A549 (cell line): ENCODE measurements at regions not wholly inside any gene's neighbourhood (a gene's known extent, or its start where the extent isn't known, plus 50 kb on each side); places are given as distances from the start of the nearest gene placed in this dataset.

ENCODE experiments used
- ATAC-seq, 2 experiments: fragments of 200-7000 bp in 1 of 2; fragments of >200 bp in 1 of 2; cut with Nextera tagmentation in 1 of 2; cut with Tn5 transposase in 1 of 2; 3 replicates each; pipeline versions ENCODE4 v1.8.0 to v1.9.1; 2018 to 2020; ENCODE audit warnings: mild to moderate bottlenecking in 1 of 2, moderate library complexity in 1 of 2
- CTCF ChIA-PET: fragments of 300-600 bp; sonication (Branson Sonifier 250); formaldehyde crosslinking; extraction: SDS; loops from one replicate; lab custom pipeline; 2021; ENCODE audit warnings: antibody characterized with exemption, inconsistent platforms; lab: Yijun Ruan, JAX
- POLR2A ChIA-PET: fragments of 350-600 bp; formaldehyde crosslinking; extraction: SDS; loops from one replicate; lab custom pipeline; 2021; ENCODE audit warnings: antibody characterized with exemption, inconsistent platforms; lab: Yijun Ruan, JAX
- DNase-seq, 2 experiments: peaks; one replicate each; pipeline versions ENCODE4 v3.0.0 to v3.0.0-alpha.2; 2011 to 2016; ENCODE audit warnings: low read depth in 1 of 2, low spot score in 1 of 2
- FAIRE-seq: peaks from 2 replicates; lab custom pipeline; 2011; peaks lifted over from hg19 to GRCh38; lab: Jason Lieb, UNC
- H3K27ac ChIP-seq, 2 experiments: fragments of >200 bp; sonication (Bioruptor Twin); formaldehyde crosslinking; 3 replicates each; pipeline ENCODE4 v1.5.1; 2016 to 2017
- H3K4me1 ChIP-seq: fragments of >200 bp; sonication (Bioruptor Twin); formaldehyde crosslinking; 3 replicates; pipeline ENCODE4 v1.6.1; 2016
- H3K4me2 ChIP-seq: fragments of >200 bp; sonication (Bioruptor Twin); formaldehyde crosslinking; 3 replicates; pipeline ENCODE4 v1.6.1; 2016
- H3K4me3 ChIP-seq: fragments of >200 bp; sonication (Bioruptor Twin); formaldehyde crosslinking; 3 replicates; pipeline ENCODE4 v1.5.1; 2016
- H3K9me3 ChIP-seq: fragments of >200 bp; sonication (Bioruptor Twin); formaldehyde crosslinking; 3 replicates; pipeline ENCODE4 v1.6.1; 2016
- BHLHE40 ChIP-seq: IDR thresholded peaks from 2 replicates; pipeline ENCODE4 v1.6.1; 2012; ENCODE audit warnings: low read depth, low read length, inconsistent platforms
- CEBPB ChIP-seq, 2 experiments: fragments of >200 bp in 1 of 2; sonication (Bioruptor Twin) in 1 of 2; formaldehyde crosslinking in 1 of 2; IDR thresholded peaks; 2 replicates each; pipeline ENCODE4 v1.6.1; 2012 to 2016
- CHD4 ChIP-seq: fragments of 200-600 bp; sonication (generic); IDR thresholded peaks from 2 replicates; pipeline ENCODE4 v1.6.1; 2016; ENCODE audit warnings: antibody characterized with exemption, mild to moderate bottlenecking, borderline replicate concordance
- EHF ChIP-seq: fragments of 250-450 bp; sonication (Bioruptor Pico); IDR thresholded peaks from 2 replicates; pipeline ENCODE4 v1.5.0; 2020; ENCODE audit warnings: mild to moderate bottlenecking
- EHMT2 ChIP-seq: fragments of 200-600 bp; sonication (generic); IDR thresholded peaks from 2 replicates; pipeline ENCODE4 v1.6.1; 2016; ENCODE audit warnings: antibody characterized with exemption, low read depth, mild to moderate bottlenecking, moderate library complexity
- ESRRA ChIP-seq: fragments of 150-350 bp; IDR thresholded peaks from 2 replicates; pipeline ENCODE4 v1.6.1; 2014; ENCODE audit warnings: mild to moderate bottlenecking, low read length, borderline replicate concordance
- FOSB ChIP-seq: fragments of 250-450 bp; sonication (Bioruptor Pico); IDR thresholded peaks from 2 replicates; pipeline ENCODE4 v1.5.0; 2020; ENCODE audit warnings: mild to moderate bottlenecking, moderate library complexity
- FOXS1 ChIP-seq: fragments of 250-450 bp; sonication (Bioruptor Pico); IDR thresholded peaks from 2 replicates; pipeline ENCODE4 v1.5.0; 2020; ENCODE audit warnings: mild to moderate bottlenecking, moderate library complexity
- GATA3 ChIP-seq: IDR thresholded peaks from 2 replicates; pipeline ENCODE4 v1.6.1; 2012; ENCODE audit warnings: borderline replicate concordance
- HDAC2 ChIP-seq: fragments of 200-600 bp; sonication (generic); IDR thresholded peaks from 2 replicates; pipeline ENCODE4 v1.6.1; 2016
- HEYL ChIP-seq: fragments of 250-450 bp; sonication (Bioruptor Pico); IDR thresholded peaks from 2 replicates; pipeline ENCODE4 v1.8.0; 2021; ENCODE audit warnings: mild to moderate bottlenecking, moderate library complexity
- HMGXB4 ChIP-seq: fragments of 250-450 bp; sonication (Bioruptor Pico); IDR thresholded peaks from 2 replicates; pipeline ENCODE4 v1.5.0; 2021; ENCODE audit warnings: mild to moderate bottlenecking, moderate library complexity, borderline replicate concordance
- HOXA7 ChIP-seq: fragments of 250-450 bp; sonication (Bioruptor Pico); IDR thresholded peaks from 2 replicates; pipeline ENCODE4 v1.5.0; 2020; ENCODE audit warnings: mild to moderate bottlenecking, moderate library complexity
- HOXB5 ChIP-seq: fragments of 250-450 bp; sonication (Bioruptor Pico); IDR thresholded peaks from 2 replicates; pipeline ENCODE4 v1.5.0; 2020; ENCODE audit warnings: mild to moderate bottlenecking, moderate library complexity
- KDM1A ChIP-seq: fragments of 200-600 bp; sonication (generic); IDR thresholded peaks from 2 replicates; pipeline ENCODE4 v1.6.1; 2016; ENCODE audit warnings: low read depth, mild to moderate bottlenecking
- MAFK ChIP-seq: fragments of 450-650 bp; IDR thresholded peaks from 2 replicates; pipeline ENCODE4 v1.6.1; 2014; ENCODE audit not compliant: partially characterized antibody
- MAZ ChIP-seq: fragments of 150-350 bp; IDR thresholded peaks from 2 replicates; pipeline ENCODE4 v1.6.1; 2014; ENCODE audit warnings: antibody characterized with exemption, low read depth, low read length, borderline replicate concordance
- NFE2L2 ChIP-seq: fragments of 150-350 bp; conservative IDR thresholded peaks from 2 replicates; pipeline ENCODE4 v1.6.1; 2014; ENCODE audit warnings: low read length
- NPAS2 ChIP-seq: fragments of 250-450 bp; sonication (Bioruptor Pico); IDR thresholded peaks from 2 replicates; pipeline ENCODE4 v1.8.0; 2022; ENCODE audit warnings: mild to moderate bottlenecking, moderate library complexity, borderline replicate concordance
- POLR2AphosphoS2 ChIP-seq: conservative IDR thresholded peaks from 2 replicates; pipeline ENCODE4 v1.6.1; 2012; ENCODE audit warnings: low read length, improper control_type of control experiment, inconsistent platforms
- RAD21 ChIP-seq, 2 experiments: fragments of >200 bp in 1 of 2; sonication (Bioruptor Twin) in 1 of 2; formaldehyde crosslinking in 1 of 2; IDR thresholded peaks in 1 of 2; conservative IDR thresholded peaks in 1 of 2; 2 replicates in 1 of 2; 3 replicates in 1 of 2; pipeline ENCODE4 v1.6.1; 2012 to 2018; ENCODE audit warnings: inconsistent platforms in 1 of 2
- REST ChIP-seq: fragments of 200-600 bp; sonication (generic); IDR thresholded peaks from 2 replicates; pipeline ENCODE4 v1.6.1; 2016; ENCODE audit warnings: antibody characterized with exemption, mild to moderate bottlenecking, moderate library complexity
- RFX5 ChIP-seq: fragments of 450-650 bp; IDR thresholded peaks from 2 replicates; pipeline ENCODE4 v1.7.1; 2014; ENCODE audit warnings: antibody characterized with exemption, mild to moderate bottlenecking, moderate library complexity
- RNF2 ChIP-seq: fragments of 200-600 bp; sonication (generic); IDR thresholded peaks from 2 replicates; pipeline ENCODE4 v1.6.1; 2016; ENCODE audit warnings: low read depth, mild to moderate bottlenecking, antibody characterized with exemption, moderate library complexity, borderline replicate concordance
- SREBF2 ChIP-seq: fragments of 450-650 bp; IDR thresholded peaks from 2 replicates; pipeline ENCODE4 v1.6.1; 2014; ENCODE audit warnings: mild to moderate bottlenecking, moderate library complexity
- TFCP2L1 ChIP-seq: fragments of 250-450 bp; sonication (Bioruptor Pico); IDR thresholded peaks from 2 replicates; pipeline ENCODE4 v1.5.0; 2021; ENCODE audit warnings: mild to moderate bottlenecking
- ZC3H11A ChIP-seq: fragments of 450-650 bp; IDR thresholded peaks from 2 replicates; pipeline ENCODE4 v1.6.1; 2014; ENCODE audit warnings: antibody characterized with exemption, mild to moderate bottlenecking
- ZFP36 ChIP-seq: fragments of 450-650 bp; IDR thresholded peaks from 2 replicates; pipeline ENCODE4 v1.6.1; 2014; ENCODE audit warnings: borderline replicate concordance; ENCODE audit not compliant: partially characterized antibody
- WGBS: methylation state at CpG from one replicate; pipeline ENCODE4 v1.1.6; 2017; ENCODE audit errors: missing lambda C conversion rate; 5-methylcytosine and 5-hydroxymethylcytosine counted together
- TF ChIP-seq, protein P1 (sequence below): fragments of 250-450 bp; sonication (Bioruptor Pico); IDR thresholded peaks from 2 replicates; pipeline ENCODE4 v1.5.0; 2020; ENCODE audit warnings: low read depth, mild to moderate bottlenecking, moderate library complexity
- TF ChIP-seq, protein P2 (sequence below): IDR thresholded peaks from 2 replicates; pipeline ENCODE4 v1.6.1; 2012
- TF ChIP-seq, protein P3 (sequence below): fragments of 150-350 bp; IDR thresholded peaks from 2 replicates; pipeline ENCODE4 v1.6.1; 2014; ENCODE audit warnings: low read depth, mild to moderate bottlenecking, low read length

DNA sequence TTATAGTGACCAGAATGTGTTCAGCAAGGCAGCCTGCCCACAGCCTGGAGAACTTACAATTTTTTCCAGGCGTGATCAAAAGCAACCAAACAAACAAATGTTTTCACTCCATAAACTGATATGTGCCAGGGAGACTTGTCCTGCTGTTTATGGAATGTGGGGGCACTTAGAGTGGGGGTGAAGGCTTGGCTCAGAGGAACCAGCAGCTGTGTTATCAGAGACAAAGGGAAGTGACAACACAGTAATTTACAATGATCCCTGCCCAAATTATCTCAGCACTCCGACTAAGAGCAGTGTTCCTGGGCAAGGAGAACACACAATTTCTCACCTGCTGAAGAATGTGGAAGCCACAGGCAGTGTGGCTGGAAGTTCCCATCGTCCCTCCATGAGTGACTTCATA, 429.1 kb upstream of the IRX4 start:
- no peak overlapping the region for H3K4me3 ChIP-seq
- TF ChIP-seq GATA3 (no peak), RAD21 (conservative IDR thresholded peaks at IDR 0.05 in 1 of 2, IDR thresholded peaks at IDR 0.05 in 1 of 2) (no peak), HDAC2 (no peak), HOXA7 (no peak), FOXS1 (CRISPR knock-in tag) (no peak), CHD4 (no peak), POLR2AphosphoS2 (no peak), CEBPB (IDR thresholded peaks at IDR 0.05) (no peak), FOSB (CRISPR knock-in tag) (no peak), MAFK (no peak), ZC3H11A (no peak), RFX5 (no peak), MAZ (no peak), EHMT2 (no peak), REST (no peak), NPAS2 (CRISPR knock-in tag) (no peak), HMGXB4 (no peak), ZFP36 (no peak), HEYL (CRISPR knock-in tag) (no peak)
- TF ChIP-seq, protein P1, sequence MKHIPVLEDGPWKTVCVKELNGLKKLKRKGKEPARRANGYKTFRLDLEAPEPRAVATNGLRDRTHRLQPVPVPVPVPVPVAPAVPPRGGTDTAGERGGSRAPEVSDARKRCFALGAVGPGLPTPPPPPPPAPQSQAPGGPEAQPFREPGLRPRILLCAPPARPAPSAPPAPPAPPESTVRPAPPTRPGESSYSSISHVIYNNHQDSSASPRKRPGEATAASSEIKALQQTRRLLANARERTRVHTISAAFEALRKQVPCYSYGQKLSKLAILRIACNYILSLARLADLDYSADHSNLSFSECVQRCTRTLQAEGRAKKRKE (CRISPR knock-in tag): no peak
- TF ChIP-seq, all 56 proteins: peak for 0
- CTCF ChIA-PET: no interaction called here
- POLR2A ChIA-PET: no interaction called here
- H3K27ac ChIP-seq: no peak overlapping the region
- ATAC-seq: no peak
- no peak for FAIRE-seq
- DNase-seq: no peak
- no peak overlapping the region for H3K4me2 ChIP-seq
- no peaks in the 10 kb centered on the region for H3K9me3 ChIP-seq
- no peaks in the 10 kb centered on the region for H3K4me1 ChIP-seq
- WGBS: 2% methylated on average over 3 of the region's 3 CpGs

GRCh38 chr5:2310946-2311345, 428.2 kb upstream of the IRX4 start:
- POLR2A ChIA-PET: no interaction called here
- no peaks in the 10 kb centered on the region for H3K9me3 ChIP-seq
- FAIRE-seq: no peak
- TF ChIP-seq HMGXB4: no peak
- TF ChIP-seq BHLHE40: no peak
- TF ChIP-seq NFE2L2: no peak
- TF ChIP-seq RAD21 (conservative IDR thresholded peaks at IDR 0.05 in 1 of 2, IDR thresholded peaks at IDR 0.05 in 1 of 2): no peak
- TF ChIP-seq, protein P2, sequence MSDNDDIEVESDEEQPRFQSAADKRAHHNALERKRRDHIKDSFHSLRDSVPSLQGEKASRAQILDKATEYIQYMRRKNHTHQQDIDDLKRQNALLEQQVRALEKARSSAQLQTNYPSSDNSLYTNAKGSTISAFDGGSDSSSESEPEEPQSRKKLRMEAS: no peak
- TF ChIP-seq, protein P3, sequence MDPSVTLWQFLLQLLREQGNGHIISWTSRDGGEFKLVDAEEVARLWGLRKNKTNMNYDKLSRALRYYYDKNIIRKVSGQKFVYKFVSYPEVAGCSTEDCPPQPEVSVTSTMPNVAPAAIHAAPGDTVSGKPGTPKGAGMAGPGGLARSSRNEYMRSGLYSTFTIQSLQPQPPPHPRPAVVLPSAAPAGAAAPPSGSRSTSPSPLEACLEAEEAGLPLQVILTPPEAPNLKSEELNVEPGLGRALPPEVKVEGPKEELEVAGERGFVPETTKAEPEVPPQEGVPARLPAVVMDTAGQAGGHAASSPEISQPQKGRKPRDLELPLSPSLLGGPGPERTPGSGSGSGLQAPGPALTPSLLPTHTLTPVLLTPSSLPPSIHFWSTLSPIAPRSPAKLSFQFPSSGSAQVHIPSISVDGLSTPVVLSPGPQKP: no peak
- TF ChIP-seq EHF (CRISPR knock-in tag): no peak
- TF ChIP-seq HOXB5: no peak
- no peak for TF ChIP-seq KDM1A
- no peak for TF ChIP-seq SREBF2
- no peak for TF ChIP-seq RNF2
- TF ChIP-seq ESRRA: no peak
- no peak for TF ChIP-seq HDAC2
- no peak for TF ChIP-seq CHD4
- TF ChIP-seq TFCP2L1: no peak

More at GRCh38 chr5:2310946-2311345, 428.2 kb upstream of the IRX4 start:
- no peak overlapping the region for H3K27ac ChIP-seq
- H3K4me2 ChIP-seq: no peak overlapping the region
- H3K4me3 ChIP-seq: no peak overlapping the region
- CTCF ChIA-PET: no interaction called here
- DNase-seq (no peak), ATAC-seq (no peak)
- 3% methylated on average over 10 of the region's 10 CpGs for WGBS
- H3K4me1 ChIP-seq: no peaks in the 10 kb centered on the region
